Left ventricle myocardium inferior (tissue), 1 donor: ENCODE measurements at regions not wholly inside any gene's neighbourhood (a gene's known extent, or its start where the extent isn't known, plus 50 kb on each side); places are given as distances from the start of the nearest gene placed in this dataset.

Source experiments
- DNase-seq: peaks from one replicate; pipeline ENCODE4 v3.0.0-alpha.2; 2020
- H3K27ac ChIP-seq: fragments of 200-600 bp; replicated peaks from 2 replicates; pipeline ENCODE4 v1.8.0; 2021
- H3K27me3 ChIP-seq: fragments of 200-600 bp; 2 replicates; pipeline ENCODE4 v1.8.0; 2021; ENCODE audit warnings: low read depth
- H3K36me3 ChIP-seq: fragments of 200-600 bp; 2 replicates; pipeline ENCODE4 v1.8.0; 2021
- H3K4me1 ChIP-seq: fragments of 200-600 bp; 2 replicates; pipeline ENCODE4 v1.8.0; 2021
- H3K4me3 ChIP-seq: fragments of 200-600 bp; 2 replicates; pipeline ENCODE4 v1.8.0; 2021; ENCODE audit warnings: mild to moderate bottlenecking, moderate library complexity
- H3K9me3 ChIP-seq: fragments of 200-600 bp; replicated peaks from 2 replicates; pipeline ENCODE4 v1.8.0; 2021
- CTCF ChIP-seq: fragments of 200-600 bp; IDR thresholded peaks from 2 replicates; pipeline ENCODE4 v1.8.0; 2021; ENCODE audit warnings: antibody characterized with exemption, mild to moderate bottlenecking, borderline replicate concordance
- intact Hi-C: fragments of 100-400 bp; cut with micrococcal nuclease; formaldehyde crosslinking; loops from one replicate; pipeline ENCODE4 v1.11.0; 2022
- donor health status: DM: no; HTN: yes; CAD: no; lungs with severe emphysema.

- DNase-seq: no peak
- TF ChIP-seq CTCF: no peak
- intact Hi-C loops: no loop called here
Observed at GRCh38 chr12:74227846-74228545, 309.6 kb upstream of the ATXN7L3B start.

GRCh38 chr12:74229671-74230070, 308.0 kb upstream of the ATXN7L3B start:
- intact Hi-C loops: no loop called here
- no peak for DNase-seq
- TF ChIP-seq CTCF: no peak

More at GRCh38 chr12:74227846-74228545, 309.6 kb upstream of the ATXN7L3B start:
- peaks cover 3% of the 10 kb centered on the region for H3K9me3 ChIP-seq
- no peak overlapping the region for H3K27ac ChIP-seq
- H3K4me1 ChIP-seq: no peaks in the 10 kb centered on the region
- no peaks in the 10 kb centered on the region for H3K27me3 ChIP-seq
- no peaks in the 10 kb centered on the region for H3K36me3 ChIP-seq
- no peak overlapping the region for H3K4me3 ChIP-seq

DNA sequence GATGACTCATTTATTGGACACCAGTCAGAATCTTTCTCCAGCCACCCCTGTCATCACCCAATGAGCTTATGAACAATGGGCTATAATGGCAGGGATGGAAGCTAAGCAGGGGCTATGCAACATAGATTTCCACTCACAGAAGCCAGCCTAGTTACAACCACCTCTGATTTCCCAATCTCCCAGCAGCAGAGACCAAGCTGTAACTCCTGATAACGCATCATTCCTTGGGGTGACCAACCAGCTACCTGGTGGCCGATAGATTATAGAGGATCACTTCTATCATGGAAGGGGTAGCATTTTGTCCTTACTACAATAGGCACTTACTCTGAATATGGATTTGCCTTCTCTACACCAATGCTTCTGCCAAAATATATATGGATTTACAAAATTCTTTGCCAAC, 302.3 kb upstream of the ATXN7L3B start:
- H3K27ac ChIP-seq: no peak overlapping the region
- no peaks in the 10 kb centered on the region for H3K36me3 ChIP-seq
- H3K9me3 ChIP-seq: peaks cover 41% of the 10 kb centered on the region
- no peaks in the 10 kb centered on the region for H3K27me3 ChIP-seq
- no peak for DNase-seq
- H3K4me1 ChIP-seq: no peaks in the 10 kb centered on the region
- intact Hi-C loops: no loop called here
- no peak overlapping the region for H3K4me3 ChIP-seq
- no peak for TF ChIP-seq CTCF

More at GRCh38 chr12:74229671-74230070, 308.0 kb upstream of the ATXN7L3B start:
- H3K4me3 ChIP-seq: no peak overlapping the region
- H3K4me1 ChIP-seq: no peaks in the 10 kb centered on the region
- peaks cover 7% of the 10 kb centered on the region for H3K9me3 ChIP-seq
- H3K27me3 ChIP-seq: no peaks in the 10 kb centered on the region
- H3K36me3 ChIP-seq: no peaks in the 10 kb centered on the region
- no peak overlapping the region for H3K27ac ChIP-seq

- DNase-seq: no peak
- intact Hi-C loops: no loop called here
- Histone ChIP-seq H3K36me3 (no peaks in the 10 kb centered on the region), H3K4me1 (no peaks in the 10 kb centered on the region), H3K4me3 (no peak overlapping the region), H3K27me3 (no peaks in the 10 kb centered on the region), H3K9me3 (peaks cover 29% of the 10 kb centered on the region), H3K27ac (no peak overlapping the region)
- no peak for TF ChIP-seq CTCF
Observed at GRCh38 chr12:74241341-74241740, 296.3 kb upstream of the ATXN7L3B start.

- H3K4me3 ChIP-seq: no peak overlapping the region
- no peak overlapping the region for H3K27ac ChIP-seq
- no peaks in the 10 kb centered on the region for H3K27me3 ChIP-seq
- H3K36me3 ChIP-seq: no peaks in the 10 kb centered on the region
- peaks cover 24% of the 10 kb centered on the region for H3K9me3 ChIP-seq
- no peak for TF ChIP-seq CTCF
- intact Hi-C loops: no loop called here
- no peaks in the 10 kb centered on the region for H3K4me1 ChIP-seq
- DNase-seq: no peak
Observed at GRCh38 chr12:74242088-74242487, 295.5 kb upstream of the ATXN7L3B start.
